NCI-H187 treated with DMSO at 0.1 percent for 48 hours (cell line): ENCODE measurements at regions not wholly inside any gene's neighbourhood (a gene's known extent, or its start where the extent isn't known, plus 50 kb on each side); places are given as distances from the start of the nearest gene placed in this dataset.

ENCODE experiments used
- DNase-seq: peaks from one replicate; lab custom pipeline; 2025; lab: John Stamatoyannopoulos, UW

GRCh38 chr20:22226849-22227700 is 357.3 kb downstream of the FOXA2 start:
- no peak for DNase-seq

GRCh38 chr20:22223236-22223635 is 361.1 kb downstream of the FOXA2 start:
- DNase-seq: no peak

GRCh38 chr20:22217712-22218352 is 366.5 kb downstream of the FOXA2 start:
- no peak for DNase-seq

GRCh38 chr20:22216984-22217383 is 367.4 kb downstream of the FOXA2 start:
- DNase-seq: no peak

GRCh38 chr20:22214296-22214695 is 370.1 kb downstream of the FOXA2 start:
- no peak for DNase-seq

GRCh38 chr20:22213271-22213670 is 371.1 kb downstream of the FOXA2 start:
- no peak for DNase-seq

GRCh38 chr20:22207280-22207679 is 377.1 kb downstream of the FOXA2 start:
- DNase-seq: no peak

- no peak for DNase-seq
Observed at GRCh38 chr20:22204801-22205200, 379.6 kb downstream of the FOXA2 start.

- no peak for DNase-seq
Observed at GRCh38 chr20:22182148-22182547, 402.2 kb downstream of the FOXA2 start.

GRCh38 chr20:22180244-22180643 is 404.1 kb downstream of the FOXA2 start:
- no peak for DNase-seq

- DNase-seq: no peak
Observed at GRCh38 chr20:22160101-22160652, 424.2 kb downstream of the FOXA2 start.

- DNase-seq: no peak
Observed at GRCh38 chr20:22159276-22159675, 425.1 kb downstream of the FOXA2 start.

- no peak for DNase-seq
Observed at GRCh38 chr20:22127587-22127986, 422.1 kb downstream of the PAX1 start.

- no peak for DNase-seq
Observed at GRCh38 chr20:22106308-22106938, 401.0 kb downstream of the PAX1 start.

GRCh38 chr20:22101606-22102005 is 396.1 kb downstream of the PAX1 start:
- no peak for DNase-seq

GRCh38 chr20:22100686-22101085 is 395.2 kb downstream of the PAX1 start:
- DNase-seq: no peak

- no peak for DNase-seq
Observed at GRCh38 chr20:22099348-22099747, 393.9 kb downstream of the PAX1 start.

GRCh38 chr20:22098511-22098910 is 393.0 kb downstream of the PAX1 start:
- no peak for DNase-seq

- no peak for DNase-seq
Observed at GRCh38 chr20:22093122-22093521, 387.7 kb downstream of the PAX1 start.

- no peak for DNase-seq
Observed at GRCh38 chr20:22088882-22089281, 383.4 kb downstream of the PAX1 start.

- DNase-seq: no peak
Observed at GRCh38 chr20:22080985-22081384, 375.5 kb downstream of the PAX1 start.

- DNase-seq: no peak
Observed at GRCh38 chr20:22074635-22075034, 369.2 kb downstream of the PAX1 start.

- no peak for DNase-seq
Observed at GRCh38 chr20:22071841-22072240, 366.4 kb downstream of the PAX1 start.
